ENCODE measurements at regions not wholly inside any gene's neighbourhood (a gene's known extent, or its start where the extent isn't known, plus 50 kb on each side); places are given as distances from the start of the nearest gene placed in this dataset.

- TF ChIP-seq CTCF (IDR thresholded peaks at IDR 0.05) (no peak), POLR2A (IDR thresholded peaks at IDR 0.05) (no peak)
Measured at GRCh38 chr13:51524312-51524711, 60.0 kb upstream of the WDFY2 start.
